ENCODE measurements at regions not wholly inside any gene's neighbourhood (a gene's known extent, or its start where the extent isn't known, plus 50 kb on each side); places are given as distances from the start of the nearest gene placed in this dataset.

GRCh38 chr4:137043184-137043583, 489.1 kb downstream of the PCDH18 start:
- no peak for TF ChIP-seq REST (IDR thresholded peaks at IDR 0.05; ENCODE audit: insufficient read depth in 1 of 2, low read depth in 2 of 2, low read length in 1 of 2)
- TF ChIP-seq CTCF (IDR thresholded peaks at IDR 0.05) = no peak

Data from Panc1 (cell line).